ENCODE measurements at regions not wholly inside any gene's neighbourhood (a gene's known extent, or its start where the extent isn't known, plus 50 kb on each side); places are given as distances from the start of the nearest gene placed in this dataset.
A peak's percentile ranks its signal among the peaks of the same experiment; 100 is the strongest.

DNA sequence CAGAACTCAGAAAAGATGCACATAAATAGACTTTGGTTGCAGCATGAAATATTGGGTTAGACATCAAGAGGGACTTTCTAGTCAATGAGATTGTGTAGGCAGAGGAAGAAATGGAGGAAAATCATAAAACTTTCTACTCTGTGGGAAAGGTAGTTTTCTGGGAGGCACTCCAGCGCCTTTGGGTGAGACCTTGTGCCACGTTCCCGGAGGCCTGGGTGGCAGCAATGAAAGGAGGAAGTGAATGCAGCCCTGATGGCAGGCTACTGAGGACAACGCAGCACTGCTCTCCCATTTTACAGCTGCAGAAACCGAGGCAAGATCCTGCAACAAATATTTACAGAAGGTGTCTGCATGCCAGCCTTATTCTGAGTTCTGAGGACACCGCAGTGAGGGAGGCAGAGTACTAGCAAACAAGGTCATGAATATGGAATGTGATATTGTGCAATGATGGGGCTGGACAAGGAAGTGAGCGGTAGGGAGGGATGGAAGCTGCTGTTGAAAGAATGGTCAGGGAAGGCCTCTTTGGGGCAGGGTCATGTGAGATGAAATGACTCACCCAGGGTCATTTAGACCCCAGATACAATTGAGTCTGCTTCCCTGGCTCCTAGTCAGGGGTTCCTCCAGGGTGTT lies 159.1 kb downstream of the TFAP2C start:
- in situ Hi-C loops (cut with HindIII; ENCODE audit: low pct_ligation_motif_present, low pct_unique_long_range_greater_than_20kb, low sequenced_read_pairs), result no loop called here
- DNase-seq, result peak; percentile 79

GRCh38 chr20:56788671-56789610 lies 159.8 kb downstream of the TFAP2C start:
- DNase-seq, result no peak
- in situ Hi-C loops (cut with HindIII; ENCODE audit: low pct_ligation_motif_present, low pct_unique_long_range_greater_than_20kb, low sequenced_read_pairs), result no loop called here

DNA sequence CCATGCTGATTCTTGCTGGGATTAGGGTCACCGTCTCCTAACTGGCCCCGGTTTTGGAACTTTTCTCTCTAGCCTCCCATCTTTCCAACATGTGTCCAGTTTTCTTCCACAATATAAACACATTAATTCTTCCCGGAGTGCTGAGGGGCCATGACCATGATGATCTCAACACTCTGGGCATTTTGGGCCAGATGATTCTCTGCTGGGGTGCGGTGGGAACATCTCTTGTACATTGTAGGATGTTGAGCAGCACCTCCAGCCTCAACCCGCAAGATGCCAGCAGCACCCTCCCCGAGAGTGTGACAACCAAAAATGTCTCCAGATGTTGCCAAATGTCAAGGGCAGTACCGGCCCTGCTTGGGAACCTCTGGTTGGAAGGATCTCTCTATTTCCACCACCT lies 164.8 kb downstream of the TFAP2C start:
- DNase-seq, result no peak
- in situ Hi-C loops (cut with HindIII; ENCODE audit: low pct_ligation_motif_present, low pct_unique_long_range_greater_than_20kb, low sequenced_read_pairs), result no loop called here

DNA sequence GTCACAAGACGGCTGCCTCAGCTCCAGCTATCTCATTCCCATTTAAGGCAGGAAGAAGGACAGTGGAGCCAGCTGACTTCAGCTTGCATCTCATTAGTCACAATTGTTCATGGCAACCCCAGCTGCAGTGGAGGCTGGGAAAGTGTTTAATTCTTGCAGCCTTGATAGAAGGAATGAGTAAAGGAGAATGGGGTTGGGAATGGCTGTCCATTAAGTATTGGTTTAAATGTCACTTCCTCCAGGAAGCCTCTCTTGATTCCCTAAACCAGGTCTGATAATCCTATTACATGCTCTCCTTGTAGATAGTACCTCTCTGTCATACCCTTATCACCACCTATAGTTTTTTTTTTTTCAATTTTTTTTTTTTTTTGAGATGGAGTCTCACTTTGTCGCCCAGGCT lies 166.4 kb downstream of the TFAP2C start:
- in situ Hi-C loops (cut with HindIII; ENCODE audit: low pct_ligation_motif_present, low pct_unique_long_range_greater_than_20kb, low sequenced_read_pairs), result no loop called here
- DNase-seq, result no peak

GRCh38 chr20:56796345-56796744 lies 167.2 kb downstream of the TFAP2C start:
- DNase-seq, result no peak
- in situ Hi-C loops (cut with HindIII; ENCODE audit: low pct_ligation_motif_present, low pct_unique_long_range_greater_than_20kb, low sequenced_read_pairs), result no loop called here

GRCh38 chr20:56797023-56797422 lies 167.9 kb downstream of the TFAP2C start:
- in situ Hi-C loops (cut with HindIII; ENCODE audit: low pct_ligation_motif_present, low pct_unique_long_range_greater_than_20kb, low sequenced_read_pairs), result no loop called here

DNA sequence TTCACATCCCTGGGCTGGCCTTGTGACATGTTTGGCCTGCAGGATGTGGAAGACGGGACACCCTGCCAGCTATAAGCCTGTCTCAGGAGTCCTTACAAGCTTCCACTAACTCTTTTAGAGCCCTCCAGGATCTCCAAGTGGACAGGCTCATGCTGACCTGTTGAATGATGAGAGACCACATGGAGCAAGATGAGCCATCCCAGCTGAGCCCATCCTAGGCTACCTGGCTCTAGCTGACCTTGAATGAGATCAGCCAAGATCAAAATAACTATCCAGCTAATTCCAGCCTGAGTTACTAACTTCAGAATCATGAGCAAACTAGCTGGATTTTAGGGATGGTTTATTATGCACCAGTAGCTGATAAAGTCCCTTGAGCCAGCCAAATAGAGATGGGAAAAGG lies 169.5 kb downstream of the TFAP2C start:
- in situ Hi-C loops (cut with HindIII; ENCODE audit: low pct_ligation_motif_present, low pct_unique_long_range_greater_than_20kb, low sequenced_read_pairs), result no loop called here
- DNase-seq, result no peak

More at GRCh38 chr20:56797023-56797422, 167.9 kb downstream of the TFAP2C start:
- no peak for DNase-seq

DNA sequence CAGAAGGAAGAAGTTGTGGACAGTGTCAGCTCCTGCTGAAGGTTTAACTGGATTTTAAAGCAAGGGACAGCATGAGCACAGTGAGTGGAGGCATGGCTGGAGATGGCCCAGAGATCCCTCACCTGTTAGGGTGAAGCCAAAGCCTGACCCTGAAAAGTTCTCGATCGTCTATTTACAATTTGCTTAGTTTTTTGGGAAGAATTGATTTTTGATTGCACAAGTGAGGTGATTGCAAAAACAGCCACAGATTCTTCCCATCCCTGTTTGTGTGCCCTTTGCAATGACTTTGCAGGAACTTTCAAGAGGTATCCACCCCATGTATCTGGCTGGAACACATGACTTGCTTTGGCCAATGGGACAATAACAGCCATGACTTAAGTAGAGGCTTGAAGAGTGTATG lies 170.1 kb downstream of the TFAP2C start:
- in situ Hi-C loops (cut with HindIII; ENCODE audit: low pct_ligation_motif_present, low pct_unique_long_range_greater_than_20kb, low sequenced_read_pairs), result no loop called here

GRCh38 chr20:56800088-56800487 lies 171.0 kb downstream of the TFAP2C start:
- no peak for DNase-seq
- in situ Hi-C loops (cut with HindIII; ENCODE audit: low pct_ligation_motif_present, low pct_unique_long_range_greater_than_20kb, low sequenced_read_pairs), result no loop called here

More for the DNA sequence above, 170.1 kb downstream of the TFAP2C start:
- DNase-seq, result no peak

GRCh38 chr20:56801971-56802755 lies 173.1 kb downstream of the TFAP2C start:
- in situ Hi-C loops (cut with HindIII; ENCODE audit: low pct_ligation_motif_present, low pct_unique_long_range_greater_than_20kb, low sequenced_read_pairs), result no loop called here
- no peak for DNase-seq

- no peak for DNase-seq
- in situ Hi-C loops (cut with HindIII; ENCODE audit: low pct_ligation_motif_present, low pct_unique_long_range_greater_than_20kb, low sequenced_read_pairs), result no loop called here
Observed at GRCh38 chr20:56802805-56803204, 173.7 kb downstream of the TFAP2C start.

- no peak for DNase-seq
- in situ Hi-C loops (cut with HindIII; ENCODE audit: low pct_ligation_motif_present, low pct_unique_long_range_greater_than_20kb, low sequenced_read_pairs), result no loop called here
Observed at GRCh38 chr20:56805313-56805712, 176.2 kb downstream of the TFAP2C start.

DNA sequence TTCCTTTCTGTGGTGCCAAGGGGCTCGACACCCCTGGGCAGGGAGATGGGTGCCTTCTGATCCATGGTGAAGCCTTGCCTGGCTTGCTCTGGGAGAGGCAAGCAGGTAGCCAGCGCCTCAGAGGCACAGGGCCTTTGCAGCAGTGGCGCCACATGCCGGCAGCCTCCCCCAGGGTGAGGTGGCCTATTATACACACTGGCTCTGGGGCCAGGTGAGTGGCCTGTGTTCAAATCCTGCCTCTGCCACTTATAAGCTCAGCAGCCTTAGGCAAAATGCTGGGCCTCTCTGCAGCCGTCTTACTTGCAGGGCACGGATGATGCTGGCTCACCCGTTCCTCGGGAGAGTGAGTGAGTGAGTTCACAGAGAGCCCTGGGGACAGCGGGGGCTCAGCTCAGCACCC lies 176.9 kb downstream of the TFAP2C start:
- no peak for DNase-seq
- in situ Hi-C loops (cut with HindIII; ENCODE audit: low pct_ligation_motif_present, low pct_unique_long_range_greater_than_20kb, low sequenced_read_pairs), result no loop called here

DNA sequence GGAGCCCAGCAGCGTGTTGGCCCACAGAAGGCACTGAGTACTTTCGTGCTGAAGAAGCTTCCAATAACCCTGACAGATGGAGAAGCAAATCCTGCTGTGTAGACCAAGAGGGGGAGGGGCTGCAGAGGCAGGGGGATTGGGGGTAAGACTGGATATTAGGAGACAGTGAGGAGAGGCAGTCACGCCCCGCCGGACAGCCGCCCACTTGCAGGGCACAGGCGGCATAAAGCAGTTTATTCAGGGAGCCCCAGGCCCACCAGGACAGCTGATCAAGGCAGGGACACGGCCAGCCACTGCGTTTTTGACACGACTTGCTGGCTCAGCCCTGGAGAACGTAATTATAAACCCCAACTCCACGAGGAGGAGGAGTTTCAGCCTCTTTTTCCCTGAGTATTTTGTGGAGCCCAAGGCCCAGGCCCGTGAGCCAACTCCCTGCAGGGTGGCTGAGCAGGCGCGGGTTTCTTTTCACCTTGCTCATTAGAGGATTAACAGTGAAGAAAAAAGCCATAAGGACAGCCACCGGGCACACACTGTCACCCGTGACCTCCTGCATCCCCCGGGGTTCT lies 177.9 kb downstream of the TFAP2C start:
- in situ Hi-C loops (cut with HindIII; ENCODE audit: low pct_ligation_motif_present, low pct_unique_long_range_greater_than_20kb, low sequenced_read_pairs), result no loop called here

GRCh38 chr20:56808117-56808725 lies 179.1 kb downstream of the TFAP2C start:
- no peak for DNase-seq
- in situ Hi-C loops (cut with HindIII; ENCODE audit: low pct_ligation_motif_present, low pct_unique_long_range_greater_than_20kb, low sequenced_read_pairs), result no loop called here

More for the DNA sequence above, 177.9 kb downstream of the TFAP2C start:
- no peak for DNase-seq

- no peak for DNase-seq
- in situ Hi-C loops (cut with HindIII; ENCODE audit: low pct_ligation_motif_present, low pct_unique_long_range_greater_than_20kb, low sequenced_read_pairs), result no loop called here
Observed at GRCh38 chr20:56808732-56809131, 179.6 kb downstream of the TFAP2C start.

DNA sequence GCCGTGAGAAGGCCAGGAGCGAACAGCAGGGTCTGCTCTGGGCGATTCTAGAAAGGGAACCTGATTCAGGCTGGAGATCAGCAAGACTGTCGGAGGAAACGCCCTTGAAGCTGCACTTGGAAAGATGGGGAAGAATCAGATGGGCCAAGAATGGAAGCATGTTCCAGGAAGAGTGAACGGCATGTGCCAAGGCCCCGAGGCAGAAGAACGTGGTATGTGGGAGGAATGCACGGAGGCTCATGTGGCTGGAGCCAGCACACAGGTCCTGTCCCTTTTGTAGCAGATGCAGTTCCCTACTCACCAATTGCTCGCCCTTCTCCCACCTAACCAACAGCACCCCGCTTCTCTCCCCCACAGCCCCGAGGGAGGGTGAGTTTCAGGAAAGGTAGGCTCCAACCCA lies 180.6 kb downstream of the TFAP2C start:
- in situ Hi-C loops (cut with HindIII; ENCODE audit: low pct_ligation_motif_present, low pct_unique_long_range_greater_than_20kb, low sequenced_read_pairs), result no loop called here
- DNase-seq, result no peak

DNA sequence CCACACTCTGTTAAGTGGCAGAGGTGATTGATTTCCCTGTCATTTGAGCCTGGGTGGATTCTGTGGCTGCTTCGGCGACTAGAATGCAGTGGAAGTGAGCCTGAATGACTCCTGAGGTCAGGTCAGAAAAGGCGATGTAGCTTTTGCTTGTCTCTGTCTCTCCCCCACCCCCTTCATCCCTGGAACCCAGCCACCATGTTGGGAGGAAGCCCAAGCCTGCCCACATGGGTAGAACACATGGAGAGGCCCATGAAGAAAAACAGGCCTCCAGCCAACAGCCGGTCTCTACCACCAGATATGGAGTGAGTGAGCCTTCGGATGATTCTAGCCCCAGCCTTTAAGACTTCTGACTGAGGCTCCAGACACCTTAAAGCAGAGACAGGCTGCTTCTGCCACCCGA lies 181.0 kb downstream of the TFAP2C start:
- DNase-seq, result no peak
- in situ Hi-C loops (cut with HindIII; ENCODE audit: low pct_ligation_motif_present, low pct_unique_long_range_greater_than_20kb, low sequenced_read_pairs), result no loop called here
